CD4-positive, alpha-beta memory T cell (primary cell): ENCODE measurements at regions not wholly inside any gene's neighbourhood (a gene's known extent, or its start where the extent isn't known, plus 50 kb on each side); places are given as distances from the start of the nearest gene placed in this dataset.
"Not testable (repeated sequence)": the region's sequence is repeated elsewhere in the genome, so short reads cannot be mapped to it uniquely, and the experiment has no call there.

ENCODE experiments used
- CTCF ChIA-PET: fragments of 350-600 bp; sonication (Branson Sonifier 250); formaldehyde crosslinking; loops from one replicate; lab custom pipeline; 2021; ENCODE audit warnings: inconsistent platforms; ENCODE audit not compliant: partially characterized antibody; lab: Charles Lee
- POLR2A ChIA-PET: fragments of 350-600 bp; sonication (Branson Sonifier 250); formaldehyde crosslinking; loops from one replicate; lab custom pipeline; 2021; ENCODE audit not compliant: partially characterized antibody; lab: Charles Lee
- DNase-seq, 5 donors: peaks; one replicate each; pipeline versions ENCODE4 v3.0.0 to v3.0.0-alpha.2; 2020 to 2022; ENCODE audit warnings: mixed read lengths in 1 of 5
- H3K27ac ChIP-seq: one replicate; pipeline ENCODE4 v1.7.0; 2013; ENCODE audit warnings: low read depth, low read length
- H3K27me3 ChIP-seq: 2 replicates; pipeline ENCODE4 v1.7.0; 2013; ENCODE audit warnings: mild to moderate bottlenecking, low read length, moderate library complexity; ENCODE audit not compliant: insufficient read depth
- H3K36me3 ChIP-seq: 2 replicates; pipeline ENCODE4 v1.7.0; 2013; ENCODE audit warnings: mild to moderate bottlenecking, low read length, moderate library complexity; ENCODE audit not compliant: insufficient read depth
- H3K4me1 ChIP-seq: 2 replicates; pipeline ENCODE4 v1.7.0; 2013; ENCODE audit warnings: mild to moderate bottlenecking, low read length, moderate library complexity; ENCODE audit not compliant: insufficient read depth
- H3K4me3 ChIP-seq, 2 donors: one replicate each; pipeline ENCODE4 v1.7.0; 2013; ENCODE audit warnings: low read length in 2 of 2, mild to moderate bottlenecking in 1 of 2
- H3K9me3 ChIP-seq, 2 donors: one replicate each; pipeline ENCODE4 v1.7.0; 2013; ENCODE audit warnings: low read length in 2 of 2, control low read depth in 1 of 2; ENCODE audit not compliant: control insufficient read depth in 1 of 2
- H3K27ac Mint-ChIP-seq, 7 donors: one replicate each; pipeline ENCODE4 v1.8.0; 2020 to 2021; ENCODE audit warnings: mixed read lengths in 7 of 7, mild to moderate bottlenecking in 6 of 7, inconsistent platforms in 3 of 7, moderate library complexity in 3 of 7
- H3K27me3 Mint-ChIP-seq, 2 donors: one replicate each; pipeline ENCODE4 v1.8.0; 2020 to 2021; ENCODE audit warnings: mixed read lengths in 2 of 2
- H3K36me3 Mint-ChIP-seq, 2 donors: one replicate each; pipeline ENCODE4 v1.8.0; 2020 to 2021; ENCODE audit warnings: mixed read lengths in 2 of 2, inconsistent platforms in 1 of 2, mild to moderate bottlenecking in 1 of 2
- H3K4me1 Mint-ChIP-seq, 4 donors: one replicate each; pipeline ENCODE4 v1.8.0; 2020 to 2021; ENCODE audit warnings: mixed read lengths in 4 of 4, mild to moderate bottlenecking in 1 of 4
- H3K4me3 Mint-ChIP-seq, 8 donors: one replicate each; pipeline ENCODE4 v1.8.0; 2020 to 2021; ENCODE audit warnings: mixed read lengths in 8 of 8, mild to moderate bottlenecking in 7 of 8, moderate library complexity in 6 of 8, inconsistent platforms in 3 of 8
- H3K9me3 Mint-ChIP-seq, 8 donors: one replicate each; pipeline ENCODE4 v1.8.0; 2020 to 2021; ENCODE audit warnings: mixed read lengths in 8 of 8, mild to moderate bottlenecking in 5 of 8, inconsistent platforms in 3 of 8, moderate library complexity in 1 of 8
- intact Hi-C: fragments of 100-400 bp; cut with micrococcal nuclease; formaldehyde crosslinking; loops from one replicate; pipeline ENCODE4 v1.15.1; 2023

DNA sequence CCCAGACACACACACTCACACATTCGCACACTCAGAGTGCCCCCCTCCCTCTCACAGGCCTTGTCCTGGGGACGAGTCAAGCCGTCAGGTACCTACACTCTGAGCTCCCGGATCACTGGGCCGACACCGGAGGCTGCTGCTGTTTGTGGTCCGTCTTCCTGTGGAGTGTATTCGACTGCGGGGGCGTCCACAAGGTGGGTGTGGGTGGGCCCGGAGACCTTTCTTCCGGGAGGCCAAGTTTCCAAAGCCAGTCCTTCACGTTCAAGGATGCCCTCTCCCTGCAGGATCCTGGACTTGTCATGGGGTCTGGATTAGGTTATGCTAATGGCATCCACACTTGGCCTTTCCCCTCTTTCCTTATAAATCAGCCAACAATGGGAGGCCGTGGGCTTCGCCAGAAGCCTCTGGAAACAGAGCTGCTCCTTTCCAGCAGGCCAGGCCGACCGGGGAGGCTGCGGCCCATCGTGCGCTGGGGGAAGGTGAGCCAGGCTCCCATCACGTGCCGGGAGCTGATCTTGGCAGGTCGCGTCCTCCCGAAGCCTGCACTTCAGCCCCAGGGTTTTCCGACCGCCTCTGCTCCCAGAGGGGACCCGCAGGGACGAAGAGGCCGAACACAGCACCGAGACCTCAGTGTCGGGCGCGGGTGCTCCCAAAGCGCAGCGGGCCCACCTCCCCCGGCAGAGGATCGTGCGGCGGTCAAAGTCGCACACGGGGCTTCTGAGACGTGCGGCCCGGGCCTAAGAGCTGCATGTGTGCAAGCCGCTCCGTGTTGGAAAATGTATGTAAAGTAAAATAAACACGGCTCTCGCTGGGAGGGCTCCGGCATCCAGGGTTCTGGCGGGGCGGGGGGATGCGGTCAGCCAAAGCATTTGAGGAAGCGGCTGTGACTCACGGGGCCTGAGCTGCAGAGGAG, 196.5 kb upstream of the ZNF469 start:
- H3K4me1 Mint-ChIP-seq, H3K9me3 Mint-ChIP-seq, H3K36me3 ChIP-seq, H3K4me1 ChIP-seq, CTCF ChIA-PET, H3K27me3 Mint-ChIP-seq, DNase-seq, H3K36me3 Mint-ChIP-seq, H3K4me3 ChIP-seq, POLR2A ChIA-PET, H3K27me3 ChIP-seq, H3K9me3 ChIP-seq, intact Hi-C loops, H3K27ac ChIP-seq, H3K27ac Mint-ChIP-seq, H3K4me3 Mint-ChIP-seq: not testable (repeated sequence)

DNA sequence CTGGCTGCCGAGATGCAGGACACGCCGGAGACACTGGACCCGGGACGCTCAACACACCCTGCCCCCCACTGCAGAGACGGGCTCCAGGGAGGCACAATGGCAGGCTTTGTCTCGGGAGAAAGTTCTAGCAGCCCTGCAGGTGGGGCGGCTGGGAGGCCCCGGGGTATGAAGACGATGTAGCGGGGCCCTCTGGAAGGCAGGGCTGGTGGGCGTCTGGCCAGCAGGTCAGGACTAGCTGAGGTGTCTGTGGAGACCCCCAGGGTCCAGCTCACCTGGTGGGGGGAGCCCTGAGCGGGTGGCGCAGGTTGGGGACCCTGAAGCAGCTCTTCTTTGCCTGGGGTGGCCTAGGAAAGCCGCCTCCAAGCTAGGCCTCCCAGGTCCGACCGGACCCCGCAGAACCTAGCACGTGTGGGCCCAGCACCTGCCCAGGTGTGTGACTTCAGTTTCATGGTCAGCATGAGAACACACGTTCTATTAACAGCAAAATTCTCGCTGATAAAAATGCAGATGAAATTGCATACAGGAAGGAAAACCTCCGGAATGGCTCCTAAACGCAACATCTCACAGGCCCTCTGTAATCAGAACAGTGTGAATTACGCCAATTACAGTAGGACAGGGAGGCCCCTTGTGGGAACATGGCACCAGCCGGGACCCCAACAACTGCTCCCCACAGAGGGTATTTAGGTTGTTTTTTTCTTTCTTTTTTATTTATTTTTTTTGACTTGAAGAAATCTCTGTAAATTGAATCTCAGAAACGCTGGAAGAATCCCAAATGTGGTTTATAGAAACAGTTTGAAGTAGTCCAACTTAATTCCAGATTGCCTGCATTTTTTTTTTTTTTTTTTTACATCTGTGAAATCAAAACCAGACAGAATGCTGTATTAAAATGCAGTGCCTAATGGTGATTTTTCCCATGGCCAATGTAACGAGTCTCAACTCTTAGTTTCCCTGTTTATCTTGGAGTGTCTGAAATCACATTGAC, 195.6 kb upstream of the ZNF469 start:
- H3K27me3 ChIP-seq, H3K9me3 Mint-ChIP-seq, H3K27ac ChIP-seq, H3K36me3 ChIP-seq, POLR2A ChIA-PET, H3K36me3 Mint-ChIP-seq, H3K27ac Mint-ChIP-seq, DNase-seq, H3K4me3 ChIP-seq, H3K27me3 Mint-ChIP-seq, H3K4me1 Mint-ChIP-seq, H3K9me3 ChIP-seq, H3K4me1 ChIP-seq, H3K4me3 Mint-ChIP-seq, CTCF ChIA-PET, intact Hi-C loops: not testable (repeated sequence)

DNA sequence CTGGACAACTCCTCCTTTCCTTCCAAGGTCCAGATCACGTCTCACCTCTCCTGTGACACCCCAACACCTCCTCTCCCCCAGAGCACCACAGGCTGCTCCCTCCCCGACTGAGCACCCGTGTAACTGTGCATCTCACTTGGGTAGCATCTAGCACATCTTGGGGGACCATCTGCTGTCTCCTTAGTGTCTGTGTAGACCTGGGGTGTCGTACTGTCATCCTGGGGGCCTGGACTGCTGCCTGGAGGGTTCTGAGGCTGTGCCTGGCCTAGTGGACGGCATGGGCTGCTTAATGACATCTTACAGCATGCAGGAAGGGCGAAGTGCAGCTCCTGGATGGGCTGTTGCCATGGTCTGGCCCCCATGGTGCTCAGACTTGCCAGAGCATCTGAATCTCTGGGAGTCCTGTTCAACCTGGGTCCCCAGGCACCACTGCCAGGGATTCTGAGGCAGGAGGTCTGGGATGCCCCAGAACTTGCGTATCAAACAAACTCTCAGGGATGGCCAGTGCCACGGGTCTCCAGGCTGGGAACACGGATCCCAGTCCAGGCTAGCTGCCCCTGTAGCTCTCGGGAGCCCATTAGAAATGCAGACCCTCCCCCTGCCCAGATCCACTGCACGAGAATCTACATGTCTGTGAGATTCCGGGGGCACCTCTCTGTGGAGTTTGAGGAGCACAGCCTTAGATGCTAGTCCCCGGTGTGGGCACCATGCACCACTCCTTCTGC, 194.4 kb upstream of the ZNF469 start:
- H3K27me3 ChIP-seq, DNase-seq, H3K36me3 Mint-ChIP-seq, H3K4me3 Mint-ChIP-seq, H3K27ac ChIP-seq, H3K27me3 Mint-ChIP-seq, H3K9me3 Mint-ChIP-seq, H3K9me3 ChIP-seq, POLR2A ChIA-PET, intact Hi-C loops, H3K4me1 Mint-ChIP-seq, H3K27ac Mint-ChIP-seq, CTCF ChIA-PET, H3K4me3 ChIP-seq, H3K36me3 ChIP-seq, H3K4me1 ChIP-seq: not testable (repeated sequence)

DNA sequence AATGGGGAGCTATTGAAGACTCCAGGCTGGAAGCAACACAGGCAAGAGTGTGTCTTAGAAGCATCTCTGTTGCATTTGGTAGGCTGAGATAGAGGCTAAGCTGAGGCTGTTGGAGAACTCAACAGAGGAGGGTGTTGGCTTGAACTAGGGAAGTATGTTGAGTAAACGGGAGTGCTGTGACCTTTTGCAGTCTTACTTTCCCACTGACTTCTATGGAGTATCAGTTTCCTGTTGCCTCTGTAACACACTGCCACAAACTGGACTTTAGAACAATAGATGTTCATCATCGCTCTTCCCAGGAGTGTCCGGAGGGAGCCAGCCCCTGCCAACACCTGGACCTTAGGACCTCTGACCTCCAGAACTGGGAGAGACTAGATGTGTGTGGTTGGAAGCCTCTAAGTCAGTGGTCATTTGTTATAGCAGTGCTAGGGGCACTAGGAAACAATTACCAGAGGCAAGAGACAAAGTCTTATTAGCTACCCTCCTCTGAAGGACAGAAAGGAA, 192.1 kb upstream of the ZNF469 start:
- H3K4me1 Mint-ChIP-seq, H3K9me3 Mint-ChIP-seq, H3K27ac ChIP-seq, H3K4me3 ChIP-seq, H3K27me3 ChIP-seq, H3K9me3 ChIP-seq, H3K4me3 Mint-ChIP-seq, H3K27me3 Mint-ChIP-seq, H3K4me1 ChIP-seq, H3K27ac Mint-ChIP-seq, intact Hi-C loops, CTCF ChIA-PET, H3K36me3 Mint-ChIP-seq, DNase-seq, H3K36me3 ChIP-seq, POLR2A ChIA-PET: not testable (repeated sequence)

DNA sequence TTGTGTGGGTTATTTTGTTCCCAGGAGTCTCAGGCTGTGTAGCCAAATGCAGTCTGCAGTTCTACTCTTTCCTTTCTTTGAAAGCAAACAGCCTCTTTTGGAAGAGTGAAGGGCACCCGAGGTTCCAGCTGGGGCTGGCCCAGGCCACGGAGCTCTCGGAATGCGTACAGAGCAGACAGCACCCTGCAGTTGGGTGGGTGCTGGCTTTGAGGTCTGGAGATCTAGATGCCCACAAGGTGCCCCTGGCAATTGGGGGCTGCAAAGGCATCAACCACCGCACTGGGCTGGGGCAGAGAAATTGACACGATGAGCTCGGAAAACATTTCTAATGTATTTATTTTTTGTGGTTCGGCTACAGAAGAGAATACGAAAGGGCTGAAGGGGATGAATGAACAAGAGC, 191.6 kb upstream of the ZNF469 start:
- H3K4me3 Mint-ChIP-seq, H3K9me3 ChIP-seq, H3K36me3 Mint-ChIP-seq, H3K27me3 ChIP-seq, DNase-seq, CTCF ChIA-PET, H3K4me1 ChIP-seq, H3K4me1 Mint-ChIP-seq, H3K27me3 Mint-ChIP-seq, H3K27ac Mint-ChIP-seq, H3K4me3 ChIP-seq, H3K9me3 Mint-ChIP-seq, POLR2A ChIA-PET, H3K27ac ChIP-seq, H3K36me3 ChIP-seq, intact Hi-C loops: not testable (repeated sequence)

DNA sequence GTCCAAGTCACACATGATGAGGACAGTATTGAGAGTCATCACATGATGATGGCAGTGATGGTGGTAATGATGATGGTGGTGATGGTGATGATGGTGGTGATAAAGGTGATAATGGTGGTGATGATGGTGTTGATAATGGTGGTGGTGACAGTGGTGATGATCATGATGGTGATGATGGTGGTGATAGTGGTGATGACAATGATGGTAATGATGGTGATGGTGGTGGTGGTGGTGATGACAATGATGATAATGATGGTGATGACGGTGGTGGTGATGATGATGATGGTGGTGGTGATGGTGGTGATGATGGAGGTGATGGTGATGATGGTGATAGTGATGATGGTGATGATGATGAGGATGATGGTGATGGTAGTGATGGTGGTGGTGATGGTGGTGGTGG, 190.2 kb upstream of the ZNF469 start:
- Mint-ChIP-seq H3K4me3 (no peak overlapping the region), H3K36me3 (peaks cover 0 to 3% of the 10 kb centered on the region in 2 donors), H3K27me3 (peaks cover 0 to 2% of the 10 kb centered on the region in 2 donors), H3K4me1 (peaks cover 0 to 4% (median 3%) of the 10 kb centered on the region in 4 donors), H3K27ac (no peak overlapping the region), H3K9me3 (peaks cover 0 to 6% (median 4%) of the 10 kb centered on the region in 8 donors)
- no peak overlapping the region for H3K4me3 ChIP-seq
- no peak for DNase-seq
- CTCF ChIA-PET = no interaction called here
- H3K36me3 ChIP-seq = no peaks in the 10 kb centered on the region
- intact Hi-C loops = no loop called here
- no peaks in the 10 kb centered on the region for H3K9me3 ChIP-seq
- no peaks in the 10 kb centered on the region for H3K27me3 ChIP-seq
- no peaks in the 10 kb centered on the region for H3K4me1 ChIP-seq
- H3K27ac ChIP-seq = no peak overlapping the region
- POLR2A ChIA-PET = no interaction called here
